ENCODE measurements at regions not wholly inside any gene's neighbourhood (a gene's known extent, or its start where the extent isn't known, plus 50 kb on each side); places are given as distances from the start of the nearest gene placed in this dataset.

- Histone ChIP-seq H3K27ac (ENCODE audit: low read depth, low read length) (no peak overlapping the region), H3K27me3 (ENCODE audit: control insufficient read depth, insufficient read depth, low read length) (no peaks in the 10 kb centered on the region), H3K9me3 (ENCODE audit: control insufficient read depth, insufficient read depth, low read length) (no peaks in the 10 kb centered on the region), H3K36me3 (ENCODE audit: control insufficient read depth, insufficient read depth, low read length) (no peaks in the 10 kb centered on the region), H3K4me1 (ENCODE audit: control insufficient read depth, insufficient read depth, low read length) (no peaks in the 10 kb centered on the region), H3K4me3 (ENCODE audit: low read depth, low read length) (no peak overlapping the region)
- no peak for DNase-seq (ENCODE audit: low read depth in 4 of 6, low spot score in 6 of 6)
- WGBS (ENCODE audit: insufficient coverage): no CpG with 5 or more reads among the region's 1 CpG
These were observed 935.0 kb downstream of the SQOR start for GRCh38 chr15:46569781-46570180.

GRCh38 chr15:46576646-46577395, 942.0 kb downstream of the SQOR start:
- H3K36me3 ChIP-seq (ENCODE audit: control insufficient read depth, insufficient read depth, low read length): no peaks in the 10 kb centered on the region
- H3K4me1 ChIP-seq (ENCODE audit: control insufficient read depth, insufficient read depth, low read length): no peaks in the 10 kb centered on the region
- no peak for DNase-seq (ENCODE audit: low read depth in 4 of 6, low spot score in 6 of 6)
- no peak overlapping the region for H3K4me3 ChIP-seq (ENCODE audit: low read depth, low read length)
- no peaks in the 10 kb centered on the region for H3K27me3 ChIP-seq (ENCODE audit: control insufficient read depth, insufficient read depth, low read length)
- no peaks in the 10 kb centered on the region for H3K9me3 ChIP-seq (ENCODE audit: control insufficient read depth, insufficient read depth, low read length)
- H3K27ac ChIP-seq (ENCODE audit: low read depth, low read length): no peak overlapping the region
- WGBS (ENCODE audit: insufficient coverage): 64% methylated on average over 1 of the region's 1 CpG

GRCh38 chr15:46577767-46578166, 942.9 kb downstream of the SQOR start:
- WGBS (ENCODE audit: insufficient coverage): 100% methylated on average over 1 of the region's 2 CpGs
- Histone ChIP-seq H3K9me3 (ENCODE audit: control insufficient read depth, insufficient read depth, low read length) (no peaks in the 10 kb centered on the region), H3K4me1 (ENCODE audit: control insufficient read depth, insufficient read depth, low read length) (no peaks in the 10 kb centered on the region), H3K4me3 (ENCODE audit: low read depth, low read length) (no peak overlapping the region), H3K27ac (ENCODE audit: low read depth, low read length) (no peak overlapping the region), H3K36me3 (ENCODE audit: control insufficient read depth, insufficient read depth, low read length) (no peaks in the 10 kb centered on the region), H3K27me3 (ENCODE audit: control insufficient read depth, insufficient read depth, low read length) (no peaks in the 10 kb centered on the region)
- DNase-seq (ENCODE audit: low read depth in 4 of 6, low spot score in 6 of 6): no peak

- no peaks in the 10 kb centered on the region for H3K36me3 ChIP-seq (ENCODE audit: control insufficient read depth, insufficient read depth, low read length)
- no peaks in the 10 kb centered on the region for H3K4me1 ChIP-seq (ENCODE audit: control insufficient read depth, insufficient read depth, low read length)
- no peaks in the 10 kb centered on the region for H3K9me3 ChIP-seq (ENCODE audit: control insufficient read depth, insufficient read depth, low read length)
- no peaks in the 10 kb centered on the region for H3K27me3 ChIP-seq (ENCODE audit: control insufficient read depth, insufficient read depth, low read length)
- no peak for DNase-seq (ENCODE audit: low read depth in 4 of 6, low spot score in 6 of 6)
- no peak overlapping the region for H3K4me3 ChIP-seq (ENCODE audit: low read depth, low read length)
- no peak overlapping the region for H3K27ac ChIP-seq (ENCODE audit: low read depth, low read length)
- WGBS (ENCODE audit: insufficient coverage): no CpG with 5 or more reads among the region's 2 CpGs
These were observed 945.7 kb downstream of the SQOR start for GRCh38 chr15:46580487-46580886.

GRCh38 chr15:46580924-46581323, 946.1 kb downstream of the SQOR start:
- Histone ChIP-seq H3K27me3 (ENCODE audit: control insufficient read depth, insufficient read depth, low read length) (no peaks in the 10 kb centered on the region), H3K36me3 (ENCODE audit: control insufficient read depth, insufficient read depth, low read length) (no peaks in the 10 kb centered on the region), H3K27ac (ENCODE audit: low read depth, low read length) (no peak overlapping the region), H3K9me3 (ENCODE audit: control insufficient read depth, insufficient read depth, low read length) (no peaks in the 10 kb centered on the region), H3K4me3 (ENCODE audit: low read depth, low read length) (no peak overlapping the region), H3K4me1 (ENCODE audit: control insufficient read depth, insufficient read depth, low read length) (no peaks in the 10 kb centered on the region)
- no CpG with 5 or more reads among the region's 2 CpGs for WGBS (ENCODE audit: insufficient coverage)
- no peak for DNase-seq (ENCODE audit: low read depth in 4 of 6, low spot score in 6 of 6)

GRCh38 chr15:46589088-46589487, 954.3 kb downstream of the SQOR start:
- WGBS (ENCODE audit: insufficient coverage): 81% methylated on average over 3 of the region's 4 CpGs
- Histone ChIP-seq H3K27me3 (ENCODE audit: control insufficient read depth, insufficient read depth, low read length) (no peaks in the 10 kb centered on the region), H3K4me3 (ENCODE audit: low read depth, low read length) (no peak overlapping the region), H3K9me3 (ENCODE audit: control insufficient read depth, insufficient read depth, low read length) (no peaks in the 10 kb centered on the region), H3K36me3 (ENCODE audit: control insufficient read depth, insufficient read depth, low read length) (no peaks in the 10 kb centered on the region), H3K4me1 (ENCODE audit: control insufficient read depth, insufficient read depth, low read length) (no peaks in the 10 kb centered on the region), H3K27ac (ENCODE audit: low read depth, low read length) (no peak overlapping the region)
- DNase-seq (ENCODE audit: low read depth in 4 of 6, low spot score in 6 of 6): no peak

- Histone ChIP-seq H3K4me3 (ENCODE audit: low read depth, low read length) (no peak overlapping the region), H3K27ac (ENCODE audit: low read depth, low read length) (no peak overlapping the region), H3K27me3 (ENCODE audit: control insufficient read depth, insufficient read depth, low read length) (no peaks in the 10 kb centered on the region), H3K36me3 (ENCODE audit: control insufficient read depth, insufficient read depth, low read length) (no peaks in the 10 kb centered on the region), H3K9me3 (ENCODE audit: control insufficient read depth, insufficient read depth, low read length) (no peaks in the 10 kb centered on the region), H3K4me1 (ENCODE audit: control insufficient read depth, insufficient read depth, low read length) (no peaks in the 10 kb centered on the region)
- no peak for DNase-seq (ENCODE audit: low read depth in 4 of 6, low spot score in 6 of 6)
- WGBS (ENCODE audit: insufficient coverage): 71% methylated on average over 1 of the region's 4 CpGs
These were observed 956.6 kb downstream of the SQOR start for GRCh38 chr15:46591462-46591861.

- 96% methylated on average over 3 of the region's 3 CpGs for WGBS (ENCODE audit: insufficient coverage)
- Histone ChIP-seq H3K4me1 (ENCODE audit: control insufficient read depth, insufficient read depth, low read length) (no peaks in the 10 kb centered on the region), H3K27me3 (ENCODE audit: control insufficient read depth, insufficient read depth, low read length) (no peaks in the 10 kb centered on the region)
These were observed 960.2 kb downstream of the SQOR start for GRCh38 chr15:46595016-46595415.

GRCh38 chr15:46607077-46607476, 972.2 kb downstream of the SQOR start:
- H3K27me3 ChIP-seq (ENCODE audit: control insufficient read depth, insufficient read depth, low read length): no peaks in the 10 kb centered on the region
- no peaks in the 10 kb centered on the region for H3K36me3 ChIP-seq (ENCODE audit: control insufficient read depth, insufficient read depth, low read length)
- no peak overlapping the region for H3K27ac ChIP-seq (ENCODE audit: low read depth, low read length)
- 78% methylated on average over 1 of the region's 3 CpGs for WGBS (ENCODE audit: insufficient coverage)
- no peaks in the 10 kb centered on the region for H3K4me1 ChIP-seq (ENCODE audit: control insufficient read depth, insufficient read depth, low read length)
- DNase-seq (ENCODE audit: low read depth in 4 of 6, low spot score in 6 of 6): peak in 1 of 6 donors; percentile 63
- no peaks in the 10 kb centered on the region for H3K9me3 ChIP-seq (ENCODE audit: control insufficient read depth, insufficient read depth, low read length)
- no peak overlapping the region for H3K4me3 ChIP-seq (ENCODE audit: low read depth, low read length)

More at GRCh38 chr15:46595016-46595415, 960.2 kb downstream of the SQOR start:
- DNase-seq (ENCODE audit: low read depth in 4 of 6, low spot score in 6 of 6): no peak
- Histone ChIP-seq H3K36me3 (ENCODE audit: control insufficient read depth, insufficient read depth, low read length) (no peaks in the 10 kb centered on the region), H3K9me3 (ENCODE audit: control insufficient read depth, insufficient read depth, low read length) (peaks cover 2% of the 10 kb centered on the region), H3K4me3 (ENCODE audit: low read depth, low read length) (no peak overlapping the region), H3K27ac (ENCODE audit: low read depth, low read length) (no peak overlapping the region)

- no peaks in the 10 kb centered on the region for H3K36me3 ChIP-seq (ENCODE audit: control insufficient read depth, insufficient read depth, low read length)
- H3K27me3 ChIP-seq (ENCODE audit: control insufficient read depth, insufficient read depth, low read length): no peaks in the 10 kb centered on the region
- H3K4me3 ChIP-seq (ENCODE audit: low read depth, low read length): no peak overlapping the region
- no peak overlapping the region for H3K27ac ChIP-seq (ENCODE audit: low read depth, low read length)
- WGBS (ENCODE audit: insufficient coverage): 81% methylated on average over 3 of the region's 4 CpGs
- no peaks in the 10 kb centered on the region for H3K4me1 ChIP-seq (ENCODE audit: control insufficient read depth, insufficient read depth, low read length)
- no peaks in the 10 kb centered on the region for H3K9me3 ChIP-seq (ENCODE audit: control insufficient read depth, insufficient read depth, low read length)
- no peak for DNase-seq (ENCODE audit: low read depth in 4 of 6, low spot score in 6 of 6)
These were observed 981.2 kb downstream of the SQOR start for GRCh38 chr15:46616033-46616432.

Measured in spinal cord (tissue), 9 donors.